AG20443 (cell line): ENCODE measurements at regions not wholly inside any gene's neighbourhood (a gene's known extent, or its start where the extent isn't known, plus 50 kb on each side); places are given as distances from the start of the nearest gene placed in this dataset.
A peak's percentile ranks its signal among the peaks of the same experiment; 100 is the strongest.
"Not testable (repeated sequence)": the region's sequence is repeated elsewhere in the genome, so short reads cannot be mapped to it uniquely, and the experiment has no call there.

Source experiments
- DNase-seq: peaks from one replicate; pipeline ENCODE4 v3.0.0; 2012; ENCODE audit warnings: low spot score, mixed read lengths

- DNase-seq = no peak
Measured at GRCh38 chrX:41003506-41004270, 81.6 kb upstream of the USP9X start.

DNA sequence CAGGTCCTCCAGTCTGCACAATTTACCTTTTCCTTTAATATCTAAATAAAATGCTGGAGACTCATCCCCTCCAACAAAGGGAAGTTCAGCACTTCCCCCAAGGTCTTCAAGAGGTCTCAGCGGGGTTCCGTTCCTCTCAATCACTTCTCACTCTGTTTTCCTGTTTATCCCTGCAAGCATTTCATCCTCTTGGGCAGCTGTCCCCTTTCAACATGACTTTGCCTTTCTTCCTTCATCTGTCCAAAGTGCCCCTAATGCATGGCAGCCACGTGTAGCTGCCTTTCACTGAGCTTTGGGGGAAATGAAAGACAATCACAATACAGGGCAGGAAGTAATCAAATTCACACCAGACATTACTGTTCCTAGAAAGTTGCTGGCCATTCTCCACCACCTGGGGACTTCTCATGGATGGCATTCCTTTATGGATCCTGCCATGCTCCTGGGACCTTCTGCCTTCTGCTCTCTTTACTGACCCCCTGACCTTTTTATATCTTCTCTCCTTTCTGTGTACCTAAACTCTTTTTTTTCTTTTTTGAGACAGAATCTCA is 79.7 kb upstream of the USP9X start:
- no peak for DNase-seq

DNA sequence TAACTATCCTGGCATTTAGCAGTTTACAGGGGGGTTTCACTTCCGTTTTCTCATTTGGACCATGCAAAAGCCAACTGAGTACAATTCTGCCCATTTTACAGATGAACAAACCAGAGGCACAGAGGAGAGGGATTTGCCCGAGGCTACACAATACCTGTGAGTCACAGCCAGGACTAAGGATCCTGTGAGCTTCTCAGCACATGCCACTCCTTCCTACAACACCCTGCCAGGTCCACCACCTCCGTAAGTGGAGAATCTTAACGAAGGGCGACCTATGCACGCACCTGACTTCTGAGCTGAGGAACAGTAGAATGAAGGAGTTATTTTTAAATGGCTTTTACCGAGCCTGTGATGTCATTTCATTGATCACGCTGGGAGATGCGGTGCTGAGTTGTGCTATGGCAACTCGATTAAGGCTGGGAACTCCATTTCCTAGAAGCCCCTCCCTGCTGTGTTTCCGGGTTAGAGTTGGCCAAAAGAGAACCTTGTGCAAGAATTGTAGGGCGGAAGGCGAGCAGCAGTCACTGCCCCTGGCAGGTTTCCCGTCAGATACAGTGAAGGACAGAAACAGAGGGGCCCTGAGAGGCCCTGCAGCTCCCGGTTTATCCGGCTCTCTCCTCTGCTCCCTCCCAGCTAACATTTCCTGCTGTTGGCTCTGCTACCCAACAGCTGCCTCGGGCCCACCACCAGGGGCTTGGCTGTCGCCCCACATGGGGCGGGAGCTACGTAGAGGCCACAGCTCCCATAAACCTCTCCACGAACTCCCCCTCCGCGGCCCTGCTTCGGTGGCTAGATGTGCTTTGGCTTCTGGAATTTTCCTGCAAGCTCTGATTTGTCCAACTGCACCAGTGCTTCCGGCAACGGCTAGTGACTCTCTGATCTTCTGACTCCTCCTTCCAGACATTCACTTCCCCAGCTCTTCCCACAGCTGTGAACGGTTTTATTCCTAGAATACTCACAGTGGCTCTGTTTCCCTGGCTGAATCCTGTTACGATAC is 75.1 kb upstream of the USP9X start:
- peak; percentile 78 for DNase-seq

GRCh38 chrX:41014776-41015360 is 70.4 kb upstream of the USP9X start:
- DNase-seq = no peak

GRCh38 chrX:41017785-41018184 is 67.5 kb upstream of the USP9X start:
- DNase-seq = not testable (repeated sequence)

GRCh38 chrX:41018391-41019040 is 66.7 kb upstream of the USP9X start:
- DNase-seq = not testable (repeated sequence)

- no peak for DNase-seq
Measured at GRCh38 chrX:41019041-41019392, 66.2 kb upstream of the USP9X start.

GRCh38 chrX:41022566-41022965 is 62.7 kb upstream of the USP9X start:
- no peak for DNase-seq

DNA sequence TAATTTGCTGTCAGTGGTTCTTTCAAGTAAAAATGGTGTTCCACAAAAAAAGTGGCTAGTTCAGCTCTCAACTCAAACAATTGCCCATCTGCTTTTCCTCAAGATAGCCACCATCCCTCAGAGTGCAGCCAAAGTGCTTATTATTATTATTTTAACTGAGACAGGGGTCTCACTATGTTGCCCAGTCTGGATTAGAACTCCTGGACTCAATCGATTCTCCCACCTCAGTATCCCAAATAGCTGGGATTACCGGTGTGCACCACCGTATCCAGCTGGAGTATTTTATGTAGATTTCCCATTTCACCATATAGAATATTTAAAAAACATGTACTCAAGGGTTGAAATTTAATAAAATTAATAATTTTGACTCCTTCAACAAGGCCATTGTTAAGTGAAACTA is 62.1 kb upstream of the USP9X start:
- no peak for DNase-seq

DNA sequence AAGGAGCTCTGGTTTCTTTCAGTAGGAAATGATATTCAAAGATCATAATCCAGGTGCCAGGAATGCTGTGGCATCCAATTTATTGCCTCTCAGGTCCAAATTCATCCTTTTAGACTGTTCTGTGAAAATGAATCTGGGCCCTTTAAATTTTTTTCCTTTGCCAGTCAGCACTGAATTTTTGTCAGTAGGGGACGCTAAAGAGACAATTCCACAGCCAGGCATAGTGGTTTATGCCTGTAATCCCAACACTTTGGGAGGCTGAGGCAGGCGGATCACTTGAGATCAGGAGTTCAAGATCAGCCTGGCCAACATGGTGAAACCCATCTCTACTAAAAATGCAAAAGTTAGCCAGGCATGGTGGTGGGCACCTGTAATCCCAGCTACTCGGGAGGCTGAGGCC is 60.9 kb upstream of the USP9X start:
- DNase-seq = not testable (repeated sequence)

- no peak for DNase-seq
Measured at GRCh38 chrX:41024755-41025154, 60.5 kb upstream of the USP9X start.

DNA sequence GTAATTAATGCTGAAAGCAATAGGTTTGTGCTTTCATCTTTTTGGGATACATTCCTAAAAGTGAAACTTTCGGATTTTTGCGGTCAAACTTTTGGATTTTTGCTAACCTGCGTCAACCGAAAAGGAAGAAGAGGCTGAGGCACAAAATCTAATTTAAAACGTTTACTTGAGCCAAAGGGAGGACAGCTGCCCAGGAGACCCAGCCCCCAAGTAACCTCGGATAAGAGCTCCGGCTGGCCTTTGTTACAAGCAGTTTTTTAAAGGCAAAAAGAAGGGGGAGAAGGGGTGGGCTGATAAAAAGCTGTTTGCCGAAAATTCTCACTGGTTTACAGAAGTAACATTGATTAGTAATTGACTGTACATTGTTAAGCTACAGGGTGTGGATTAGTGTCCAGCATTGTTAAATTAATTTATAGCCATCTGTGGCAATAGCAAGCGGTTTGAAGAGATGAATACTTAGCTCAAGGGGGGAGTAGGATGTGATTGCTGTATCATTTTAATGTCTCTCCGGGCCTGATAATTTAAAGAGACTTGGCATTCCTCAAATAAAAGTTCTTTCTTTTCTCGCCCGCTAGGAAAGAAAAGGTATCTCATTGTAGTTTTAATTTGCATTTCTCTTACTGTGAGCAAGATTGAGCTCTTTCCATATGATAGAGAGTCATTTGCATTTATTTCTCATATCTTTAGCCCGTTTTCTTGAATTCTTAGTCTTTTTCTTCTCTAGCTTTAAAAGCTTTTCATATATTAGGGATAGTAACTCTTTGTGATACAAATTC is 59.1 kb upstream of the USP9X start:
- no peak for DNase-seq

GRCh38 chrX:41026702-41027078 is 58.6 kb upstream of the USP9X start:
- DNase-seq = no peak

- DNase-seq = no peak
Measured at GRCh38 chrX:41029332-41029731, 55.9 kb upstream of the USP9X start.

GRCh38 chrX:41031256-41031967 is 53.8 kb upstream of the USP9X start:
- DNase-seq = no peak

DNA sequence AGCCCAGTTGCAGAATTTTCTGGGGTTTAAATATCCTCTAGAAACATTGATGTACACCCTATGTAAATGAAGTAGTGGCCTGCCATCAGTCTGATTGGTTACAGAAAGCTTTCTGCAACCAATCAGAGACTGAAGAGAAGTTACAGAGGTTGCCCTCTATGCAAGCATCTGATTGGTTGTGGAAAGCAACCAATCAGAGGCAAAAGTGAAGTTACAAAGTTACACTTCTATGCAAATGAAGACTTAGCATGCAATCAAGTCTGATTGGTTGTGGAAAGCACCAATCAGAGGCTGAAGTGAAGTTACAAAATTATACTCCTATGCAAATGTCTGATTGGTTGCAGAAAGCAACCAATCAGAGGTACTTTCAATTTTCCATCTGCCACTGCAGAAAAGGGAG is 51.9 kb upstream of the USP9X start:
- DNase-seq = no peak

DNA sequence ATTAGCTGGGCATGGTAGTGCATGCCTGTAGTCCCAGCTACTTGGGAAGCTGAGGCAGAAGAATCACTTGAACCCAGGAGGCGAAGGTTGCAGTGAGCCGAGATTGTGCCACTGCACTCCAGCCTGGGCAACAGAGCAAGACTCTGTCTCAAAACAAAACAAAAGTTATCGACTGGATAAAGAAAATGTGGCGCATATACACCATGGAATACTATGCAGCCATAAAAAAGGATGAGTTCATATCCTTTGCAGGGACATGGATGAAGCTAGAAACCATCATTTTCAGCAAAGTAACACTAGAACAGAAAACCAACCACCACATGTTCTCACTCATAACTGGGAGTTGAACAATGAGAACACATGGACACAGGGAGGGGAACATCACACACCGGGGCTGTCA is 50.3 kb upstream of the USP9X start:
- not testable (repeated sequence) for DNase-seq
